SK-N-SH (cell line): ENCODE measurements at regions not wholly inside any gene's neighbourhood (a gene's known extent, or its start where the extent isn't known, plus 50 kb on each side); places are given as distances from the start of the nearest gene placed in this dataset.

ENCODE experiments used
- CTCF ChIA-PET: fragments of 300-600, 350-600 bp; formaldehyde crosslinking; extraction: SDS; loops from one replicate; lab custom pipeline; 2021; lab: Yijun Ruan, JAX
- POLR2A ChIA-PET: fragments of 350-600 bp; sonication (Branson Sonifier 250); formaldehyde crosslinking; extraction: SDS; loops from one replicate; lab custom pipeline; 2020; ENCODE audit warnings: antibody characterized with exemption, inconsistent platforms; lab: Yijun Ruan, JAX
- DNase-seq: peaks from one replicate; pipeline ENCODE4 v3.0.0; 2012
- H2AFZ ChIP-seq: fragments of 200-600 bp; sonication (generic); 2 replicates; pipeline ENCODE4 v1.8.1; 2016; ENCODE audit warnings: antibody characterized with exemption, mild to moderate bottlenecking, low read depth
- H3F3A ChIP-seq: fragments of 200-600 bp; sonication (generic); replicated peaks from 2 replicates; pipeline ENCODE3; 2016; ENCODE audit warnings: antibody characterized with exemption, mild to moderate bottlenecking; ENCODE audit not compliant: insufficient read depth
- H3K27ac ChIP-seq, 2 experiments: fragments of 200-500 bp in 1 of 2; fragments of 200-600 bp in 1 of 2; sonication (Bioruptor generic) in 1 of 2; sonication (generic), shearing (Covaris generic) in 1 of 2; 2 replicates each; pipeline versions ENCODE4 v1.5.1 to v1.6.1; 2014 to 2016; ENCODE audit warnings: low read depth in 2 of 2, inconsistent platforms in 1 of 2, low read length in 1 of 2, mild to moderate bottlenecking in 1 of 2, mixed read lengths in 1 of 2
- H3K27me3 ChIP-seq: fragments of 200-600 bp; sonication (generic), shearing (Covaris generic); 2 replicates; pipeline ENCODE4 v1.6.1; 2016; ENCODE audit warnings: mixed run types; ENCODE audit not compliant: insufficient read depth
- H3K36me3 ChIP-seq, 2 experiments: fragments of 200-500 bp in 1 of 2; fragments of 200-600 bp in 1 of 2; sonication (Bioruptor generic) in 1 of 2; sonication (generic) in 1 of 2; replicated peaks in 1 of 2; 2 replicates each; pipeline versions ENCODE3 to v1.5.1; 2014 to 2016; ENCODE audit warnings: low read length in 1 of 2, mild to moderate bottlenecking in 1 of 2; ENCODE audit not compliant: insufficient read depth in 2 of 2, control insufficient read depth in 1 of 2
- H3K4me1 ChIP-seq, 2 experiments: fragments of 200-500 bp in 1 of 2; fragments of 200-600 bp in 1 of 2; sonication (Bioruptor generic) in 1 of 2; sonication (generic), shearing (Covaris generic) in 1 of 2; 2 replicates each; pipeline versions ENCODE4 v1.5.1 to v1.6.1; 2014 to 2016; ENCODE audit warnings: low read depth in 1 of 2, low read length in 1 of 2, mixed run types in 1 of 2; ENCODE audit not compliant: insufficient read depth in 2 of 2, control insufficient read depth in 1 of 2
- H3K4me2 ChIP-seq: fragments of 200-600 bp; sonication (generic), shearing (Covaris generic); 2 replicates; pipeline ENCODE4 v1.6.1; 2017; ENCODE audit warnings: mixed run types
- H3K4me3 ChIP-seq, 2 experiments: fragments of 200-500 bp in 1 of 2; fragments of 200-600 bp in 1 of 2; sonication (Bioruptor generic) in 1 of 2; sonication (generic), shearing (Covaris generic) in 1 of 2; 2 replicates each; pipeline versions ENCODE4 v1.5.1 to v1.8.1; 2014 to 2016; ENCODE audit warnings: low read depth in 2 of 2, inconsistent platforms in 1 of 2, low read length in 1 of 2, mild to moderate bottlenecking in 1 of 2, mixed read lengths in 1 of 2, moderate library complexity in 1 of 2
- H3K79me2 ChIP-seq: fragments of 200-600 bp; sonication (generic); 2 replicates; pipeline ENCODE4 v1.8.1; 2017; ENCODE audit warnings: mild to moderate bottlenecking; ENCODE audit not compliant: insufficient read depth
- H3K9ac ChIP-seq: fragments of 200-600 bp; sonication (generic); 2 replicates; pipeline ENCODE4 v1.6.1; 2017; ENCODE audit warnings: mixed run types
- H3K9me2 ChIP-seq: fragments of 200-600 bp; sonication (generic); 2 replicates; pipeline ENCODE4 v1.6.1; 2017; ENCODE audit warnings: mixed run types
- H3K9me3 ChIP-seq: fragments of 200-600 bp; sonication (generic); 2 replicates; pipeline ENCODE4 v1.6.1; 2017; ENCODE audit warnings: mixed run types, mild to moderate bottlenecking, moderate library complexity
- H4K20me1 ChIP-seq: fragments of 200-600 bp; sonication (generic); 2 replicates; pipeline ENCODE4 v1.6.1; 2017; ENCODE audit warnings: mild to moderate bottlenecking, mixed run types; ENCODE audit not compliant: insufficient read depth
- ELF1 ChIP-seq: IDR thresholded peaks from 2 replicates; pipeline ENCODE4 v1.4.0; 2012
- FOXJ3 ChIP-seq: sonication (generic); formaldehyde crosslinking; IDR thresholded peaks from 2 replicates; pipeline ENCODE4 v1.5.1; 2020; ENCODE audit warnings: mild to moderate bottlenecking, missing genetic modification reagents
- FOXM1 ChIP-seq: IDR thresholded peaks from 2 replicates; pipeline ENCODE4 v1.4.0; 2012; ENCODE audit warnings: low read depth, mild to moderate bottlenecking
- GABPA ChIP-seq: IDR thresholded peaks from 2 replicates; pipeline ENCODE4 v1.4.0; 2012; ENCODE audit warnings: low read depth, mild to moderate bottlenecking
- GATA2 ChIP-seq: sonication (generic); formaldehyde crosslinking; IDR thresholded peaks from 2 replicates; pipeline ENCODE4 v1.5.0; 2020; ENCODE audit warnings: mild to moderate bottlenecking, missing genetic modification reagents
- JUND ChIP-seq: IDR thresholded peaks from 2 replicates; pipeline ENCODE4 v1.4.0; 2012
- MAX ChIP-seq: IDR thresholded peaks from 2 replicates; pipeline ENCODE4 v1.4.0; 2012; ENCODE audit warnings: low read depth
- MEF2A ChIP-seq: IDR thresholded peaks from 2 replicates; pipeline ENCODE4 v1.4.0; 2012; ENCODE audit warnings: low read depth, borderline replicate concordance
- NFIC ChIP-seq: IDR thresholded peaks from 2 replicates; pipeline ENCODE4 v1.4.0; 2012; ENCODE audit warnings: borderline replicate concordance
- NRF1 ChIP-seq: IDR thresholded peaks from 2 replicates; pipeline ENCODE4 v1.6.1; 2012; ENCODE audit warnings: low read depth, mild to moderate bottlenecking, low read length
- RAD21 ChIP-seq: IDR thresholded peaks from 2 replicates; pipeline ENCODE4 v1.6.1; 2012; ENCODE audit warnings: mild to moderate bottlenecking, low read length
- RCOR1 ChIP-seq: fragments of 150-350 bp; IDR thresholded peaks from 2 replicates; pipeline ENCODE4 v1.6.1; 2017; ENCODE audit warnings: antibody characterized with exemption, low read length
- REST ChIP-seq: IDR thresholded peaks from 2 replicates; pipeline ENCODE4 v1.6.1; 2012; ENCODE audit warnings: mild to moderate bottlenecking, low read depth, low read length, moderate library complexity
- RFX5 ChIP-seq: IDR thresholded peaks from 2 replicates; pipeline ENCODE4 v1.6.1; 2012; ENCODE audit warnings: mild to moderate bottlenecking, improper control_type of control experiment, low read length
- SIN3A ChIP-seq: IDR thresholded peaks from 2 replicates; pipeline ENCODE4 v1.6.1; 2012; ENCODE audit warnings: low read depth, mild to moderate bottlenecking, low read length, moderate library complexity, borderline replicate concordance
- TCF12 ChIP-seq: IDR thresholded peaks from 2 replicates; pipeline ENCODE4 v1.4.0; 2012
- TEAD4 ChIP-seq: IDR thresholded peaks from 2 replicates; pipeline ENCODE4 v1.4.0; 2012; ENCODE audit warnings: mild to moderate bottlenecking, borderline replicate concordance; ENCODE audit not compliant: insufficient read depth
- YY1 ChIP-seq: IDR thresholded peaks from 2 replicates; pipeline ENCODE4 v1.4.0; 2012; ENCODE audit warnings: low read depth, mild to moderate bottlenecking
- WGBS: methylation state at CpG from one replicate; pipeline ENCODE4 v1.1.6; 2017; ENCODE audit warnings: low lambda C conversion rate; 5-methylcytosine and 5-hydroxymethylcytosine counted together
- TF ChIP-seq, protein P1 (sequence below): IDR thresholded peaks from 2 replicates; pipeline ENCODE4; 2012
- TF ChIP-seq, protein P2 (sequence below): IDR thresholded peaks from 2 replicates; pipeline ENCODE4 v1.4.0; 2012; ENCODE audit warnings: low read depth, borderline replicate concordance
- TF ChIP-seq, protein P3 (sequence below): fragments of 150-350 bp; IDR thresholded peaks from 2 replicates; pipeline ENCODE4 v1.6.1; 2016; ENCODE audit warnings: mild to moderate bottlenecking, low read depth, low read length
- TF ChIP-seq, protein P4 (sequence below): fragments of 150-350 bp; IDR thresholded peaks from 2 replicates; pipeline ENCODE4 v1.6.1; 2017; ENCODE audit warnings: antibody characterized with exemption, low read length, low read depth, borderline replicate concordance

GRCh38 chr12:127685931-127686330 is 581.0 kb upstream of the TMEM132C start:
- no peak for DNase-seq
- Histone ChIP-seq H3K27me3 (no peaks in the 10 kb centered on the region), H3K27ac (no peak overlapping the region), H3K4me1 (no peaks in the 10 kb centered on the region; a peak in 1 of 4 replicates), H3F3A (no peaks in the 10 kb centered on the region), H3K4me3 (no peak overlapping the region)
- TF ChIP-seq RFX5 (no peak), NFIC (no peak), FOXJ3 (CRISPR knock-in tag) (no peak), MAX (no peak), MEF2A (no peak), RAD21 (no peak), GATA2 (no peak), ELF1 (no peak), SIN3A (no peak), FOXM1 (no peak), JUND (no peak), RCOR1 (no peak), GABPA (no peak), NRF1 (no peak)
- TF ChIP-seq, all 33 proteins: peak for 0
- no peak overlapping the region for H3K4me2 ChIP-seq
- ChIA-PET POLR2A (no interaction called here), CTCF (interaction anchor here (2.0 kb wide), 1 partner anchor 8 kb away, joined by 11 read pairs; no protein-coding TSS in a partner anchor)
- 7% methylated on average over 9 of the region's 9 CpGs for WGBS
- no peaks in the 10 kb centered on the region for H3K36me3 ChIP-seq
- no peaks in the 10 kb centered on the region for H4K20me1 ChIP-seq
- no peak overlapping the region for H3K9ac ChIP-seq
- no peaks in the 10 kb centered on the region for H3K9me3 ChIP-seq
- H3K79me2 ChIP-seq = no peaks in the 10 kb centered on the region
- H3K9me2 ChIP-seq = no peaks in the 10 kb centered on the region
- no peak overlapping the region for H2AFZ ChIP-seq

DNA sequence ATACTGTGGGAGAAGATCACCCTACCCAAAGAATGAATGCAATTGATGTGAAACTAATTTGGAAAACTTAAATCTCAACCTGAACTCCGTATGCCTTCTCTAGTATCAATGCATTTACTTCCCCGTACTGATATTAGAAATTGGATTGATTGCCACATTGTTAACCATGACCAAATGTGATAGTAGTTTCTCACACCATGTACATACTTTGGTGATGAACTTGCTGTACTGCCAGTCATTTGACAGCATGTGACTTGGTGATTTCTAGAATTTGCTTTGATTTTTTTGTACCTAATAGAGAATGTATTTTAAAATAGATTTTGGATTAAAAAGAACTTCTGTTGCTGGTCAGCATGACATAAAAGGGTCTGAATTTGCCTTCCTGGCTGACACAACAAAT is 579.8 kb upstream of the TMEM132C start:
- H3K36me3 ChIP-seq = no peaks in the 10 kb centered on the region
- no peaks in the 10 kb centered on the region for H3F3A ChIP-seq
- no peak overlapping the region for H3K4me3 ChIP-seq
- H3K9me3 ChIP-seq = no peaks in the 10 kb centered on the region
- H4K20me1 ChIP-seq = no peaks in the 10 kb centered on the region
- H3K4me2 ChIP-seq = no peak overlapping the region
- H2AFZ ChIP-seq = no peak overlapping the region
- WGBS = 8% methylated on average over 2 of the region's 2 CpGs
- H3K27ac ChIP-seq = no peak overlapping the region
- no peaks in the 10 kb centered on the region; a peak in 1 of 4 replicates for H3K4me1 ChIP-seq
- H3K27me3 ChIP-seq = no peaks in the 10 kb centered on the region
- H3K79me2 ChIP-seq = no peaks in the 10 kb centered on the region
- ChIA-PET POLR2A (no interaction called here), CTCF (interaction anchor here (1.1 kb wide), 1 partner anchor 9 kb away, joined by 5 read pairs; no protein-coding TSS in a partner anchor)
- H3K9ac ChIP-seq = no peak overlapping the region
- H3K9me2 ChIP-seq = 0 out of 2 replicates have a peak, but pooled peaks cover 3% of the 10 kb centered on the region
- no peak for DNase-seq
- no peak for TF ChIP-seq REST
- TF ChIP-seq YY1 = no peak
- no peak for TF ChIP-seq RAD21
- TF ChIP-seq, protein P1, sequence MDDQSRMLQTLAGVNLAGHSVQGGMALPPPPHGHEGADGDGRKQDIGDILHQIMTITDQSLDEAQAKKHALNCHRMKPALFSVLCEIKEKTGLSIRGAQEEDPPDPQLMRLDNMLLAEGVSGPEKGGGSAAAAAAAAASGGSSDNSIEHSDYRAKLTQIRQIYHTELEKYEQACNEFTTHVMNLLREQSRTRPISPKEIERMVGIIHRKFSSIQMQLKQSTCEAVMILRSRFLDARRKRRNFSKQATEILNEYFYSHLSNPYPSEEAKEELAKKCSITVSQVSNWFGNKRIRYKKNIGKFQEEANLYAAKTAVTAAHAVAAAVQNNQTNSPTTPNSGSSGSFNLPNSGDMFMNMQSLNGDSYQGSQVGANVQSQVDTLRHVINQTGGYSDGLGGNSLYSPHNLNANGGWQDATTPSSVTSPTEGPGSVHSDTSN = no peak
- TF ChIP-seq ELF1 = no peak
- TF ChIP-seq, protein P2, sequence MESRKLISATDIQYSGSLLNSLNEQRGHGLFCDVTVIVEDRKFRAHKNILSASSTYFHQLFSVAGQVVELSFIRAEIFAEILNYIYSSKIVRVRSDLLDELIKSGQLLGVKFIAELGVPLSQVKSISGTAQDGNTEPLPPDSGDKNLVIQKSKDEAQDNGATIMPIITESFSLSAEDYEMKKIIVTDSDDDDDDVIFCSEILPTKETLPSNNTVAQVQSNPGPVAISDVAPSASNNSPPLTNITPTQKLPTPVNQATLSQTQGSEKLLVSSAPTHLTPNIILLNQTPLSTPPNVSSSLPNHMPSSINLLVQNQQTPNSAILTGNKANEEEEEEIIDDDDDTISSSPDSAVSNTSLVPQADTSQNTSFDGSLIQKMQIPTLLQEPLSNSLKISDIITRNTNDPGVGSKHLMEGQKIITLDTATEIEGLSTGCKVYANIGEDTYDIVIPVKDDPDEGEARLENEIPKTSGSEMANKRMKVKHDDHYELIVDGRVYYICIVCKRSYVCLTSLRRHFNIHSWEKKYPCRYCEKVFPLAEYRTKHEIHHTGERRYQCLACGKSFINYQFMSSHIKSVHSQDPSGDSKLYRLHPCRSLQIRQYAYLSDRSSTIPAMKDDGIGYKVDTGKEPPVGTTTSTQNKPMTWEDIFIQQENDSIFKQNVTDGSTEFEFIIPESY = no peak
- no peak for TF ChIP-seq TEAD4
- TF ChIP-seq, protein P3, sequence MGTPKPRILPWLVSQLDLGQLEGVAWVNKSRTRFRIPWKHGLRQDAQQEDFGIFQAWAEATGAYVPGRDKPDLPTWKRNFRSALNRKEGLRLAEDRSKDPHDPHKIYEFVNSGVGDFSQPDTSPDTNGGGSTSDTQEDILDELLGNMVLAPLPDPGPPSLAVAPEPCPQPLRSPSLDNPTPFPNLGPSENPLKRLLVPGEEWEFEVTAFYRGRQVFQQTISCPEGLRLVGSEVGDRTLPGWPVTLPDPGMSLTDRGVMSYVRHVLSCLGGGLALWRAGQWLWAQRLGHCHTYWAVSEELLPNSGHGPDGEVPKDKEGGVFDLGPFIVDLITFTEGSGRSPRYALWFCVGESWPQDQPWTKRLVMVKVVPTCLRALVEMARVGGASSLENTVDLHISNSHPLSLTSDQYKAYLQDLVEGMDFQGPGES = no peak
- TF ChIP-seq, protein P4, sequence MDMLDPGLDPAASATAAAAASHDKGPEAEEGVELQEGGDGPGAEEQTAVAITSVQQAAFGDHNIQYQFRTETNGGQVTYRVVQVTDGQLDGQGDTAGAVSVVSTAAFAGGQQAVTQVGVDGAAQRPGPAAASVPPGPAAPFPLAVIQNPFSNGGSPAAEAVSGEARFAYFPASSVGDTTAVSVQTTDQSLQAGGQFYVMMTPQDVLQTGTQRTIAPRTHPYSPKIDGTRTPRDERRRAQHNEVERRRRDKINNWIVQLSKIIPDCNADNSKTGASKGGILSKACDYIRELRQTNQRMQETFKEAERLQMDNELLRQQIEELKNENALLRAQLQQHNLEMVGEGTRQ = no peak
- no peak for TF ChIP-seq TCF12
